Activated naive CD8-positive, alpha-beta T cell treated with anti-CD3 and anti-CD28 coated beads, Interleukin-2, amount 50 U/mL, for 24 hours (primary cell): ENCODE measurements at regions not wholly inside any gene's neighbourhood (a gene's known extent, or its start where the extent isn't known, plus 50 kb on each side); places are given as distances from the start of the nearest gene placed in this dataset.
"Not testable (repeated sequence)": the region's sequence is repeated elsewhere in the genome, so short reads cannot be mapped to it uniquely, and the experiment has no call there.

Experiments
- ATAC-seq: fragments of 150-1000 bp; cut with Tn5 transposase; one replicate; pipeline ENCODE4 v1.10.0; 2021
- DNase-seq: peaks from one replicate; pipeline ENCODE4 v3.0.0; 2021
- H3K27ac Mint-ChIP-seq: one replicate; pipeline ENCODE4 v1.8.0; 2021; ENCODE audit warnings: mild to moderate bottlenecking, mixed read lengths
- H3K27me3 Mint-ChIP-seq: one replicate; pipeline ENCODE4 v1.8.0; 2021; ENCODE audit warnings: mixed read lengths
- H3K36me3 Mint-ChIP-seq: one replicate; pipeline ENCODE4 v1.8.0; 2021; ENCODE audit warnings: low read depth, mixed read lengths
- H3K4me1 Mint-ChIP-seq: one replicate; pipeline ENCODE4 v1.8.0; 2021; ENCODE audit warnings: mixed read lengths
- H3K4me3 Mint-ChIP-seq: one replicate; pipeline ENCODE4 v1.8.0; 2021; ENCODE audit warnings: mild to moderate bottlenecking, moderate library complexity, mixed read lengths
- H3K9me3 Mint-ChIP-seq: one replicate; pipeline ENCODE4 v1.8.0; 2021; ENCODE audit warnings: mixed read lengths

- Mint-ChIP-seq H3K27ac (no peak overlapping the region), H3K4me1 (no peaks in the 10 kb centered on the region), H3K27me3 (no peaks in the 10 kb centered on the region), H3K36me3 (no peaks in the 10 kb centered on the region), H3K9me3 (peaks cover 4% of the 10 kb centered on the region), H3K4me3 (no peak overlapping the region)
- no peak for DNase-seq
- ATAC-seq, result no peak
Observed at GRCh38 chr10:64396105-64396708, 875.0 kb downstream of the REEP3 start.

- no peaks in the 10 kb centered on the region for H3K27me3 Mint-ChIP-seq
- H3K4me3 Mint-ChIP-seq, result no peak overlapping the region
- H3K27ac Mint-ChIP-seq, result no peak overlapping the region
- no peaks in the 10 kb centered on the region for H3K36me3 Mint-ChIP-seq
- peaks cover 8% of the 10 kb centered on the region for H3K9me3 Mint-ChIP-seq
- DNase-seq (no peak), ATAC-seq (no peak)
- H3K4me1 Mint-ChIP-seq, result no peaks in the 10 kb centered on the region
Observed at GRCh38 chr10:64397125-64397524, 875.9 kb downstream of the REEP3 start.

DNA sequence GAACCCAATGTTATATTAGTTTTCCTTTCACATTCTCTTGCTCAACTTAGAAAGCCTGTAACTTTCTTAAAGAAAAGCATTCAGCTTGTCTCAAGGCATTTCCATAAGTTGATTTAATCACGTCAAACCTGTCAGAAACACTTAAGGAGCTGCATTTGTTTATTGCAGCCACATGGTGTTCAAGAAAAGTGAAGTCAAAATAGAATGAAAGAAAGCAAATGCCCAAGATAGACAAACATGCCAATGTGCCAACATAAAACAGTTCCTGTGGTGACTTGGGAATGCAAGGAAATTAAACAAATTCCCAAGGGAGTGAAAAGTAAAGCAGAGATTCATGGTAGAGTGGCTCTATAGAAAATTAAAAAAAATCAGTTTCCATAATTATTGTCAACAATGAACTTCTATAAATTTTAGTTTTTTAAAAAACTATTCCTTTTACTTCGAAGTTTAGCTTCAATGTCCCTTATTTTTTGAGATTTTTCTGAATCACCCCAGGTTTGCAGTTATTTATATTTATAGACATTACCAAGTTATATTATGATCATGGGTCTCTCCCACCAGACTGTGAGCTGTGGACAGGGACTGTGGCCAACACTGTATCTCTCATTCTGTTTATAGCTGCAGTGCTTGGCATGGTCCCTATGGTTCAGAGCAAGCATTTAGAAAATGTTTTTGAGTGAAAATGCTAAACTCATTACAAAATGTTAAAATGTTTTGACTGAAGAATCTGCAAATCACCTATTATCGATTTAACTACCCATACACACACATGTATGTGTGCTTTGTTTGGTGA lies 887.4 kb downstream of the REEP3 start:
- H3K4me1 Mint-ChIP-seq, result no peaks in the 10 kb centered on the region
- no peak for ATAC-seq
- no peak overlapping the region for H3K27ac Mint-ChIP-seq
- no peaks in the 10 kb centered on the region for H3K27me3 Mint-ChIP-seq
- H3K36me3 Mint-ChIP-seq, result no peaks in the 10 kb centered on the region
- no peak for DNase-seq
- no peak overlapping the region for H3K4me3 Mint-ChIP-seq
- no peaks in the 10 kb centered on the region for H3K9me3 Mint-ChIP-seq

GRCh38 chr10:64409349-64409748 lies 888.1 kb downstream of the REEP3 start:
- no peak overlapping the region for H3K4me3 Mint-ChIP-seq
- DNase-seq (no peak), ATAC-seq (no peak)
- H3K27me3 Mint-ChIP-seq, result no peaks in the 10 kb centered on the region
- H3K4me1 Mint-ChIP-seq, result no peaks in the 10 kb centered on the region
- H3K36me3 Mint-ChIP-seq, result no peaks in the 10 kb centered on the region
- H3K9me3 Mint-ChIP-seq, result no peaks in the 10 kb centered on the region
- H3K27ac Mint-ChIP-seq, result no peak overlapping the region

- no peak overlapping the region for H3K4me3 Mint-ChIP-seq
- H3K4me1 Mint-ChIP-seq, result no peaks in the 10 kb centered on the region
- no peak for ATAC-seq
- DNase-seq, result no peak
- no peaks in the 10 kb centered on the region for H3K27me3 Mint-ChIP-seq
- no peaks in the 10 kb centered on the region for H3K9me3 Mint-ChIP-seq
- no peak overlapping the region for H3K27ac Mint-ChIP-seq
- H3K36me3 Mint-ChIP-seq, result no peaks in the 10 kb centered on the region
Observed at GRCh38 chr10:64416011-64416410, 894.8 kb downstream of the REEP3 start.

DNA sequence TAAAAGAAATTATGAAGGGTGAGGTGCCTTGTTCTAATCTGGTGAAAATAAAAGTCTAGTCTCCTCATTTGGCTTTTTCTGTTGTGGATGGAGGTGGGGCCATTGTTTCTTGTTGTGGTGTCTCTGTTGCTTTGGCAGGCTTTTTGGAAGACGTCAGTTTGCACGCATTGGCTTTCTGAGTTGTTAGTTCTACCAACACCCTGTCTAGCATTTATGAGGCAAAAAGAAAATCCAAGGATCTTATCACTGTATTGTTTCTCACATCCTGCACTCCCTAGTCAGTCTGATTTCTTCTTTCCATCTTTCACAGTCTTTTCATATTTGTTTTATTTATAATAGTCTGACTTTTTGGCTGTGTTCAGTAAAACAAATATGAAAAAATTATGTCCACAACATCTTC lies 898.3 kb downstream of the REEP3 start:
- DNase-seq, result no peak
- no peak for ATAC-seq
- H3K36me3 Mint-ChIP-seq, result no peaks in the 10 kb centered on the region
- no peak overlapping the region for H3K4me3 Mint-ChIP-seq
- no peak overlapping the region for H3K27ac Mint-ChIP-seq
- no peaks in the 10 kb centered on the region for H3K4me1 Mint-ChIP-seq
- no peaks in the 10 kb centered on the region for H3K9me3 Mint-ChIP-seq
- H3K27me3 Mint-ChIP-seq, result no peaks in the 10 kb centered on the region

GRCh38 chr10:64426745-64427144 lies 905.5 kb downstream of the REEP3 start:
- ATAC-seq, result no peak
- DNase-seq, result no peak
- H3K36me3 Mint-ChIP-seq, result no peaks in the 10 kb centered on the region
- no peaks in the 10 kb centered on the region for H3K9me3 Mint-ChIP-seq
- no peak overlapping the region for H3K4me3 Mint-ChIP-seq
- H3K27ac Mint-ChIP-seq, result no peak overlapping the region
- no peaks in the 10 kb centered on the region for H3K27me3 Mint-ChIP-seq
- no peaks in the 10 kb centered on the region for H3K4me1 Mint-ChIP-seq

GRCh38 chr10:64430690-64431323 lies 909.6 kb downstream of the REEP3 start:
- H3K4me1 Mint-ChIP-seq, result no peaks in the 10 kb centered on the region
- no peak for ATAC-seq
- no peak for DNase-seq
- no peak overlapping the region for H3K4me3 Mint-ChIP-seq
- H3K9me3 Mint-ChIP-seq, result no peaks in the 10 kb centered on the region
- H3K27ac Mint-ChIP-seq, result no peak overlapping the region
- no peaks in the 10 kb centered on the region for H3K27me3 Mint-ChIP-seq
- no peaks in the 10 kb centered on the region for H3K36me3 Mint-ChIP-seq

GRCh38 chr10:64441872-64442271 lies 920.7 kb downstream of the REEP3 start:
- not testable (repeated sequence) for H3K27me3 Mint-ChIP-seq, H3K4me3 Mint-ChIP-seq, H3K36me3 Mint-ChIP-seq, ATAC-seq, H3K27ac Mint-ChIP-seq, DNase-seq, H3K4me1 Mint-ChIP-seq
- H3K9me3 Mint-ChIP-seq, result peaks cover 11% of the 10 kb centered on the region

DNA sequence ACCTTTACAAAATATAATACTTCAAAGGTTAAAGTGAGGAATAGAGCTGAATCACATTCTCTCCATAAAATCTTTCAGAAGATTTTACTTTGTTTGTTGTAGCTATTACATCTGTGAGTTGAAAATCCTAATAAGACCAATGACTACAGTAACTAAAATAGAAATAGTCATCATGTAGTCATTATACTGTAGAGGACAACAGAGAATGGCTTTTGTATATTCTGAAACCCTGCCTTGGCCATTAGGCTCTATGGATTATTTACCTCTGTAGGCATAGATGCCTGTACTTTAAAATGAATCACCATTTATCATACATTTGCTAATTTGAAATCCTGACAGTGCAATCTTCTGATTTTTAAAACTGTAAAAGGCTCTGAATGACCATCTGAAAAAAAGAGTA lies 923.0 kb downstream of the REEP3 start:
- Mint-ChIP-seq H3K36me3 (no peaks in the 10 kb centered on the region), H3K9me3 (peaks cover 7% of the 10 kb centered on the region), H3K27ac (no peak overlapping the region), H3K4me1 (no peaks in the 10 kb centered on the region), H3K4me3 (no peak overlapping the region), H3K27me3 (no peaks in the 10 kb centered on the region)
- ATAC-seq (no peak), DNase-seq (no peak)

DNA sequence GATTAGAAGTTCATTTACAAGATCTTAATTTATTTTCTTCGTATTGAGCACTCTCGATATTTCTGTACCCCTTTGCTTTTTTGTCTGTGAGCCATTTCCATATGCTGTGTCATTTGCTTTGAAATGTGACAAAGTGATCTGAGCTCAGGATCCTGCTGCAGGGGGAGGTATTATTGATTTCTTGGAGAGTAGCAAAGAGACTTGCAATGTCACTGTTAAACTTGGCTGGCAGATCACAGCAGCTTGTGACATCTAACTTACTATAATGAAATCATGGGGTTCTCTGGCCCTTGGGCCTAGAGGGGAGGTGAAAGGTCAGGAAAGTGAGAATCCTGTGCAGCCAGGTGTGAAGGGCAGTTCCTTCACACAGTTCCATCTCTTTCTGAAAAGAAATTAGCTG lies 923.4 kb downstream of the REEP3 start:
- no peaks in the 10 kb centered on the region for H3K27me3 Mint-ChIP-seq
- no peaks in the 10 kb centered on the region for H3K36me3 Mint-ChIP-seq
- no peak overlapping the region for H3K27ac Mint-ChIP-seq
- H3K4me3 Mint-ChIP-seq, result no peak overlapping the region
- H3K4me1 Mint-ChIP-seq, result no peaks in the 10 kb centered on the region
- peaks cover 4% of the 10 kb centered on the region for H3K9me3 Mint-ChIP-seq
- DNase-seq (no peak), ATAC-seq (no peak)

DNA sequence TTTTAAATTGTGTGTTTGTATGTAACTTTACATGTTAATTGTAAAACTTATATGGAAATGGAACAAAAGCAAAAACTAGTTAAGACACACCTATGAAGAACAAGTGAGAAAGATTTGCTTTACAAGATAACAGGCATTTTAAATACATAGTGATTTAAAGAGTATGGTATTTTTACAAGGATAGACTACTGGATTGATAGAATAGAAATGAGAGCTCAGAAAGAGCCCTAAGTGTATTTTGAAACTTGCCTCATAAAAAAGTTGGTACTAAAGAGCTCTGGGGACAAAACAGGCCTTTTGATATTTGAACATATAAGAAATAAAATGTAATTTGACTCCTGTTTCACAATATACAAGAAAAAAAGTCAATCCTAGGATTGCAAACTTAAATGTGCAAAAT lies 928.4 kb downstream of the REEP3 start:
- DNase-seq (no peak), ATAC-seq (no peak)
- no peaks in the 10 kb centered on the region for H3K27me3 Mint-ChIP-seq
- H3K4me1 Mint-ChIP-seq, result no peaks in the 10 kb centered on the region
- H3K4me3 Mint-ChIP-seq, result no peak overlapping the region
- H3K27ac Mint-ChIP-seq, result no peak overlapping the region
- no peaks in the 10 kb centered on the region for H3K9me3 Mint-ChIP-seq
- no peaks in the 10 kb centered on the region for H3K36me3 Mint-ChIP-seq

- Mint-ChIP-seq H3K27me3 (no peaks in the 10 kb centered on the region), H3K27ac (no peak overlapping the region), H3K36me3 (no peaks in the 10 kb centered on the region), H3K4me3 (no peak overlapping the region), H3K4me1 (no peaks in the 10 kb centered on the region), H3K9me3 (no peaks in the 10 kb centered on the region)
- ATAC-seq, result no peak
- DNase-seq, result no peak
Observed at GRCh38 chr10:64450312-64450711, 929.1 kb downstream of the REEP3 start.

GRCh38 chr10:64454962-64455361 lies 933.8 kb downstream of the REEP3 start:
- Mint-ChIP-seq H3K4me3 (no peak overlapping the region), H3K27ac (no peak overlapping the region), H3K9me3 (peaks cover 4% of the 10 kb centered on the region), H3K36me3 (no peaks in the 10 kb centered on the region), H3K4me1 (no peaks in the 10 kb centered on the region), H3K27me3 (no peaks in the 10 kb centered on the region)
- ATAC-seq (no peak), DNase-seq (no peak)

DNA sequence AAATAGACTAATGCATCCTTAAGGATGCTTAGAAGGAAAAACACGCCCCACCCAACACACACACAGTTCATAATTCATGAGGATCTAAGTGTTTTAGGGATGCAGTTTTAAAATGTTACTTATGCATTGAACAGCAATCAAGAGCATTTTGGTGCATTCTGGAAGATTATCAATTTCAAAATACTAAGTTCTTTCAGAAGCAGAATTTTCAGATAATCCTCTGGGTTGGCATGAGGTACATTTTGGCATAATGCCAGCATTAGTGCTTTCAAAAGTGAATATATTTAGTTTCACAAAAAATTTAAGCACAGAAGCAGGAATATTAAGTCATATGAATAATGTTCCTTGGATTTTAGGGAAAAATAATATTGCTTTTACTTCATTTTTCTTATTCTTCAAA lies 937.1 kb downstream of the REEP3 start:
- H3K27ac Mint-ChIP-seq, result no peak overlapping the region
- H3K27me3 Mint-ChIP-seq, result no peaks in the 10 kb centered on the region
- H3K4me3 Mint-ChIP-seq, result no peak overlapping the region
- ATAC-seq (no peak), DNase-seq (no peak)
- H3K9me3 Mint-ChIP-seq, result peaks cover 9% of the 10 kb centered on the region
- no peaks in the 10 kb centered on the region for H3K36me3 Mint-ChIP-seq
- H3K4me1 Mint-ChIP-seq, result no peaks in the 10 kb centered on the region
